ENCODE measurements at regions not wholly inside any gene's neighbourhood (a gene's known extent, or its start where the extent isn't known, plus 50 kb on each side); places are given as distances from the start of the nearest gene placed in this dataset.

GRCh38 chr14:30798516-30798915 is 75.8 kb upstream of the COCH start:
- TF ChIP-seq CTCF (conservative IDR thresholded peaks at IDR 0.05; ENCODE audit: low read depth, low read length) (no peak), MXI1 (IDR thresholded peaks at IDR 0.05; ENCODE audit: borderline replicate concordance, low read depth, low read length) (no peak), SMC3 (IDR thresholded peaks at IDR 0.05; ENCODE audit: low read depth, low read length) (no peak), FOS (IDR thresholded peaks at IDR 0.05; ENCODE audit: low read depth, low read length) (no peak), USF2 (IDR thresholded peaks at IDR 0.05; ENCODE audit: low read depth, low read length) (no peak), POLR2A (IDR thresholded peaks at IDR 0.05; ENCODE audit: low read depth, low read length) (no peak), BHLHE40 (IDR thresholded peaks at IDR 0.05; ENCODE audit: low read depth, low read length) (no peak), RAD21 (IDR thresholded peaks at IDR 0.05; ENCODE audit: low read length) (no peak), CEBPB (IDR thresholded peaks at IDR 0.05; ENCODE audit: low read depth, low read length) (no peak), MAZ (IDR thresholded peaks at IDR 0.05; ENCODE audit: borderline replicate concordance, low read depth, low read length) (no peak), RCOR1 (IDR thresholded peaks at IDR 0.05; ENCODE audit: insufficient replicate concordance, low read length) (no peak), CHD1 (IDR thresholded peaks at IDR 0.05; ENCODE audit: low read depth, low read length) (no peak)

All from IMR-90 (cell line).